Prostate gland (tissue), 2 donors: ENCODE measurements at regions not wholly inside any gene's neighbourhood (a gene's known extent, or its start where the extent isn't known, plus 50 kb on each side); places are given as distances from the start of the nearest gene placed in this dataset.

Source experiments
- CTCF ChIP-seq, 4 experiments: fragments of 200-600 bp in 2 of 4; fragments of 450-650 bp in 2 of 4; sonication (generic) in 2 of 4; IDR thresholded peaks; 1 replicate in 3 of 4; 2 replicates in 1 of 4; pipeline ENCODE4 v1.5.1; 2016 to 2019; ENCODE audit warnings: antibody characterized with exemption in 4 of 4, mild to moderate bottlenecking in 2 of 4, moderate library complexity in 2 of 4
- POLR2A ChIP-seq: fragments of 450-650 bp; IDR thresholded peaks from one replicate; pipeline ENCODE4 v1.6.1; 2016; ENCODE audit warnings: antibody characterized with exemption, mild to moderate bottlenecking
- POLR2AphosphoS5 ChIP-seq: sonication (generic); formaldehyde crosslinking; IDR thresholded peaks from one replicate; pipeline ENCODE4 v1.6.1; 2017; ENCODE audit warnings: antibody characterized with exemption

DNA sequence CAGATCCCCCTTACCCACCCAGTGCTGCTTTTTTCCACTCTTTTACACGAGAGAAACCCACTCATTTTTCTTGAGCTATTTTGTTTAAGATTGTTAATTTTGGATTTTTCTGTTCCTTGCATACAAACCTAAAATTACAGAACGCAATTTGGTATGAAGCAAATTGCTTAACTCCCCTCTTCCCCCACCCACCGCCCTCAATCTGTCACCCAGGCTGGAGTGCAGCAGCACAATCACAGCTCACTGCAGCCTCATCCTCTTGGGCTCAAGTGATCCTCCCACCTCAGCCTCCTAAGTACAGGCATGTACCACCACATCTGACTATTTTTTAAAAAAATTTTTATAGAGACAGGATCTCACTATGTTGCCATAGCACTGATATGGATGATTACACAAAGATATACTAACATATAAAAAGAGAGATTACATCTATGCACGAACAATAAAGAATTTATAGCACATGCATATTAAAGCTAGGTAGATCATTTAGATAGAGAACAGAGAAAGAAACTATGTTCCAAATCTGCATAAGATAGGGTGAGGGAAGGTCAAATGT lies 203.6 kb downstream of the PIK3R1 start:
- TF ChIP-seq CTCF (IDR thresholded peaks at IDR 0.05) (no peak), POLR2A (no peak), POLR2AphosphoS5 (no peak)
